GM06990 (cell line): ENCODE measurements at regions not wholly inside any gene's neighbourhood (a gene's known extent, or its start where the extent isn't known, plus 50 kb on each side); places are given as distances from the start of the nearest gene placed in this dataset.

Experiments used
- DNase-seq: peaks from one replicate; pipeline ENCODE4 v3.0.0-alpha.2; 2011; ENCODE audit not compliant: insufficient read length; ENCODE audit errors: extremely low read depth
- H3K27me3 ChIP-seq: replicated peaks from 2 replicates; pipeline ENCODE4 v1.6.0; 2011; ENCODE audit warnings: low read length; ENCODE audit not compliant: control insufficient read depth, insufficient read depth
- H3K36me3 ChIP-seq: 2 replicates; pipeline ENCODE4 v1.5.1; 2011; ENCODE audit warnings: low read length; ENCODE audit not compliant: control insufficient read depth, insufficient read depth
- H3K4me3 ChIP-seq: replicated peaks from 2 replicates; pipeline ENCODE4 v1.5.1; 2011; ENCODE audit warnings: low read depth, mild to moderate bottlenecking, control low read depth, low read length
- TF ChIP-seq, protein P1 (sequence below): IDR thresholded peaks from 2 replicates; pipeline ENCODE4 v1.5.1; 2011; ENCODE audit warnings: low read length, control low read depth, mild to moderate bottlenecking, inconsistent platforms; ENCODE audit not compliant: insufficient read depth, poor library complexity, severe bottlenecking

- Histone ChIP-seq H3K4me3 (no peak overlapping the region), H3K36me3 (no peaks in the 10 kb centered on the region), H3K27me3 (no peaks in the 10 kb centered on the region)
- DNase-seq: no peak
- TF ChIP-seq, protein P1, sequence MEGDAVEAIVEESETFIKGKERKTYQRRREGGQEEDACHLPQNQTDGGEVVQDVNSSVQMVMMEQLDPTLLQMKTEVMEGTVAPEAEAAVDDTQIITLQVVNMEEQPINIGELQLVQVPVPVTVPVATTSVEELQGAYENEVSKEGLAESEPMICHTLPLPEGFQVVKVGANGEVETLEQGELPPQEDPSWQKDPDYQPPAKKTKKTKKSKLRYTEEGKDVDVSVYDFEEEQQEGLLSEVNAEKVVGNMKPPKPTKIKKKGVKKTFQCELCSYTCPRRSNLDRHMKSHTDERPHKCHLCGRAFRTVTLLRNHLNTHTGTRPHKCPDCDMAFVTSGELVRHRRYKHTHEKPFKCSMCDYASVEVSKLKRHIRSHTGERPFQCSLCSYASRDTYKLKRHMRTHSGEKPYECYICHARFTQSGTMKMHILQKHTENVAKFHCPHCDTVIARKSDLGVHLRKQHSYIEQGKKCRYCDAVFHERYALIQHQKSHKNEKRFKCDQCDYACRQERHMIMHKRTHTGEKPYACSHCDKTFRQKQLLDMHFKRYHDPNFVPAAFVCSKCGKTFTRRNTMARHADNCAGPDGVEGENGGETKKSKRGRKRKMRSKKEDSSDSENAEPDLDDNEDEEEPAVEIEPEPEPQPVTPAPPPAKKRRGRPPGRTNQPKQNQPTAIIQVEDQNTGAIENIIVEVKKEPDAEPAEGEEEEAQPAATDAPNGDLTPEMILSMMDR: no peak
Measured at GRCh38 chr11:22512457-22512856, 113.2 kb downstream of the FANCF start.

DNA sequence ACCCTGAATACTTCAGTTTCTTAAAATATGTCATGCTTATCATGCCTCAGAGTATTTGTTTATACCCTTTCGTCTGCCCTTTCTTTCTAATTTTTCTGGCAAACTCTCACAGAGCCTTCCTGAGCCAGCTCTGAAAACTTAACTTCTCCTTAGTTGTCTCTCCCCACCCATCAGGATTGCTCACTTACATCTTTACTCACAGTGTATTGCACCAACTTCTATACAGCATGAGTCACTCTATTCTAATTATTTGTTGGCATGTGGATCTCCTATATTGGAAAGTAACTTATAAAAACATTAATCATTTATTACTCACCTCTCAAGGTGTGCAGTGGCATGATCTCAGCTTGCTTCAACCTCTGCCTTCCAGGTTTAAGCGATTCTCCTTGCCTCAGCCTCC, 114.9 kb downstream of the FANCF start:
- Histone ChIP-seq H3K27me3 (no peaks in the 10 kb centered on the region), H3K36me3 (no peaks in the 10 kb centered on the region), H3K4me3 (no peak overlapping the region)
- no peak for DNase-seq
- TF ChIP-seq, protein P1: no peak

- TF ChIP-seq, protein P1: no peak
- no peaks in the 10 kb centered on the region for H3K36me3 ChIP-seq
- no peak for DNase-seq
- H3K4me3 ChIP-seq: no peak overlapping the region
- no peaks in the 10 kb centered on the region for H3K27me3 ChIP-seq
Measured at GRCh38 chr11:22510010-22510409, 115.6 kb downstream of the FANCF start.

DNA sequence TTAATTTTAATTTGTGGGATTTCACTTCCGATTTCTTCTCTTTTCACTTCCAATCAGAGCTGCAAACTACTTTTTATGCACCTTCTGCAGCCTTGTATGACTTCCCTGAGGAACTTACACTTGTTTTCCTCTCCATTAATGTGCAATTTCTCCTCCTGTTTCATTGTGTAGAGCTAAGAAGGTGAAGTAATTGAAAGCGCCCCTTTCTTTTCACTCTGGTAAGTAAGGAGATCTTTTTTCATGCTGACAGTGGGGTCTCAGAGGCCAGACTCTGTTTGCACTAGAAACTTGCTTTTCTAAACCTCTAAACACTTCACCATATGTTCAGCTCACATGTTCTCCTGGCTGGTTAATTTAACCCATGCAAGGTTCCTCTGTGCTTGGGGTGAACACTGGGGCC, 117.0 kb downstream of the FANCF start:
- no peak overlapping the region for H3K4me3 ChIP-seq
- DNase-seq: no peak
- TF ChIP-seq, protein P1: no peak
- no peaks in the 10 kb centered on the region for H3K27me3 ChIP-seq
- H3K36me3 ChIP-seq: no peaks in the 10 kb centered on the region

GRCh38 chr11:22497474-22497873, 128.1 kb downstream of the FANCF start:
- Histone ChIP-seq H3K36me3 (no peaks in the 10 kb centered on the region), H3K27me3 (no peaks in the 10 kb centered on the region), H3K4me3 (no peak overlapping the region)
- TF ChIP-seq, protein P1: no peak
- no peak for DNase-seq

- Histone ChIP-seq H3K36me3 (no peaks in the 10 kb centered on the region), H3K4me3 (no peak overlapping the region), H3K27me3 (no peaks in the 10 kb centered on the region)
- DNase-seq: no peak
- TF ChIP-seq, protein P1: no peak
Measured at GRCh38 chr11:22491555-22492225, 133.9 kb downstream of the FANCF start.
